Stimulated activated effector memory CD8-positive, alpha-beta T cell treated with anti-CD3 and anti-CD28 coated beads, Interleukin-12 subunit alpha, Interleukin-12 subunit beta, amount 100 ng/mL, for 72 hours (primary cell): ENCODE measurements at regions not wholly inside any gene's neighbourhood (a gene's known extent, or its start where the extent isn't known, plus 50 kb on each side); places are given as distances from the start of the nearest gene placed in this dataset.

ENCODE experiments used
- ATAC-seq: fragments of 150-1000 bp; cut with Tn5 transposase; 2 replicates; pipeline ENCODE4 v1.10.0; 2021
- DNase-seq, 2 donors: peaks; one replicate each; pipeline ENCODE4 v3.0.0; 2021 to 2022; ENCODE audit warnings: low spot score in 2 of 2
- H3K27ac Mint-ChIP-seq: one replicate; pipeline ENCODE4 v1.8.0; 2022; ENCODE audit warnings: mild to moderate bottlenecking, mixed read lengths
- H3K36me3 Mint-ChIP-seq: one replicate; pipeline ENCODE4 v1.8.0; 2022; ENCODE audit warnings: mild to moderate bottlenecking, mixed read lengths
- H3K4me1 Mint-ChIP-seq: one replicate; pipeline ENCODE4 v1.8.0; 2022; ENCODE audit warnings: mixed read lengths
- H3K4me3 Mint-ChIP-seq: one replicate; pipeline ENCODE4 v1.8.0; 2022; ENCODE audit warnings: mild to moderate bottlenecking, mixed read lengths
- H3K9me3 Mint-ChIP-seq: one replicate; pipeline ENCODE4 v1.8.0; 2022; ENCODE audit warnings: mixed read lengths

- no peaks in the 10 kb centered on the region for H3K4me1 Mint-ChIP-seq
- H3K27ac Mint-ChIP-seq: no peak overlapping the region
- H3K4me3 Mint-ChIP-seq: no peak overlapping the region
- H3K36me3 Mint-ChIP-seq: no peaks in the 10 kb centered on the region
- ATAC-seq: no peak
- H3K9me3 Mint-ChIP-seq: peaks cover 5% of the 10 kb centered on the region
- DNase-seq: no peak
Observed at GRCh38 chr3:1962396-1963088, 136.1 kb upstream of the CNTN4 start.

GRCh38 chr3:1963896-1964295 lies 134.8 kb upstream of the CNTN4 start:
- no peak overlapping the region for H3K27ac Mint-ChIP-seq
- H3K4me1 Mint-ChIP-seq: no peaks in the 10 kb centered on the region
- H3K36me3 Mint-ChIP-seq: no peaks in the 10 kb centered on the region
- DNase-seq (no peak), ATAC-seq (no peak)
- no peak overlapping the region for H3K4me3 Mint-ChIP-seq
- H3K9me3 Mint-ChIP-seq: peaks cover under 1% of the 10 kb centered on the region

- H3K9me3 Mint-ChIP-seq: no peaks in the 10 kb centered on the region
- H3K27ac Mint-ChIP-seq: no peak overlapping the region
- no peak for ATAC-seq
- no peaks in the 10 kb centered on the region for H3K4me1 Mint-ChIP-seq
- no peak overlapping the region for H3K4me3 Mint-ChIP-seq
- DNase-seq: no peak
- H3K36me3 Mint-ChIP-seq: no peaks in the 10 kb centered on the region
Observed at GRCh38 chr3:1967525-1967924, 131.1 kb upstream of the CNTN4 start.

GRCh38 chr3:1969281-1969680 lies 129.4 kb upstream of the CNTN4 start:
- peaks cover 7% of the 10 kb centered on the region for H3K9me3 Mint-ChIP-seq
- ATAC-seq (no peak), DNase-seq (no peak)
- H3K4me3 Mint-ChIP-seq: no peak overlapping the region
- no peak overlapping the region for H3K27ac Mint-ChIP-seq
- no peaks in the 10 kb centered on the region for H3K4me1 Mint-ChIP-seq
- H3K36me3 Mint-ChIP-seq: no peaks in the 10 kb centered on the region

- H3K36me3 Mint-ChIP-seq: no peaks in the 10 kb centered on the region
- H3K4me3 Mint-ChIP-seq: no peak overlapping the region
Observed at GRCh38 chr3:1971780-1972179, 126.9 kb upstream of the CNTN4 start.

GRCh38 chr3:1979961-1980615 lies 118.6 kb upstream of the CNTN4 start:
- no peak for ATAC-seq
- no peak for DNase-seq
- H3K4me3 Mint-ChIP-seq: no peak overlapping the region
- H3K27ac Mint-ChIP-seq: no peak overlapping the region
- H3K4me1 Mint-ChIP-seq: no peaks in the 10 kb centered on the region
- H3K9me3 Mint-ChIP-seq: peaks cover 31% of the 10 kb centered on the region
- no peaks in the 10 kb centered on the region for H3K36me3 Mint-ChIP-seq

More at GRCh38 chr3:1971780-1972179, 126.9 kb upstream of the CNTN4 start:
- Mint-ChIP-seq H3K27ac (no peak overlapping the region), H3K4me1 (no peaks in the 10 kb centered on the region), H3K9me3 (peaks cover 25% of the 10 kb centered on the region)
- DNase-seq: no peak
- ATAC-seq: no peak

GRCh38 chr3:1987980-1988379 lies 110.7 kb upstream of the CNTN4 start:
- Mint-ChIP-seq H3K36me3 (no peaks in the 10 kb centered on the region), H3K4me3 (no peak overlapping the region), H3K9me3 (peaks cover 7% of the 10 kb centered on the region), H3K4me1 (no peaks in the 10 kb centered on the region), H3K27ac (no peak overlapping the region)
- DNase-seq (no peak), ATAC-seq (no peak)

GRCh38 chr3:1998739-1999138 lies 99.9 kb upstream of the CNTN4 start:
- no peaks in the 10 kb centered on the region for H3K36me3 Mint-ChIP-seq
- no peak for ATAC-seq

GRCh38 chr3:2001306-2002108 lies 97.2 kb upstream of the CNTN4 start:
- no peak for ATAC-seq
- DNase-seq: no peak
- no peak overlapping the region for H3K4me3 Mint-ChIP-seq
- no peaks in the 10 kb centered on the region for H3K4me1 Mint-ChIP-seq
- H3K27ac Mint-ChIP-seq: no peak overlapping the region
- H3K36me3 Mint-ChIP-seq: no peaks in the 10 kb centered on the region
- H3K9me3 Mint-ChIP-seq: peaks cover 19% of the 10 kb centered on the region

More at GRCh38 chr3:1998739-1999138, 99.9 kb upstream of the CNTN4 start:
- Mint-ChIP-seq H3K4me1 (no peaks in the 10 kb centered on the region), H3K9me3 (peaks cover 16% of the 10 kb centered on the region), H3K27ac (no peak overlapping the region), H3K4me3 (no peak overlapping the region)
- DNase-seq: no peak

- Mint-ChIP-seq H3K9me3 (peaks cover 7% of the 10 kb centered on the region), H3K27ac (no peak overlapping the region), H3K4me1 (no peaks in the 10 kb centered on the region), H3K4me3 (no peak overlapping the region), H3K36me3 (no peaks in the 10 kb centered on the region)
- DNase-seq (no peak), ATAC-seq (no peak)
Observed at GRCh38 chr3:2023959-2024358, 74.7 kb upstream of the CNTN4 start.

GRCh38 chr3:2024713-2025112 lies 74.0 kb upstream of the CNTN4 start:
- Mint-ChIP-seq H3K27ac (no peak overlapping the region), H3K36me3 (no peaks in the 10 kb centered on the region), H3K9me3 (peaks cover 9% of the 10 kb centered on the region), H3K4me3 (no peak overlapping the region), H3K4me1 (no peaks in the 10 kb centered on the region)
- ATAC-seq: no peak
- no peak for DNase-seq

- H3K9me3 Mint-ChIP-seq: peaks cover 16% of the 10 kb centered on the region
- H3K4me1 Mint-ChIP-seq: no peaks in the 10 kb centered on the region
- no peak overlapping the region for H3K27ac Mint-ChIP-seq
- no peak for DNase-seq
- no peaks in the 10 kb centered on the region for H3K36me3 Mint-ChIP-seq
- ATAC-seq: no peak
- no peak overlapping the region for H3K4me3 Mint-ChIP-seq
Observed at GRCh38 chr3:2029559-2029958, 69.1 kb upstream of the CNTN4 start.

GRCh38 chr3:2036076-2036475 lies 62.6 kb upstream of the CNTN4 start:
- Mint-ChIP-seq H3K9me3 (peaks cover 10% of the 10 kb centered on the region), H3K4me3 (no peak overlapping the region), H3K36me3 (no peaks in the 10 kb centered on the region), H3K27ac (no peak overlapping the region), H3K4me1 (no peaks in the 10 kb centered on the region)
- peak; percentile 32 for ATAC-seq
- DNase-seq: no peak

GRCh38 chr3:2041931-2042330 lies 56.7 kb upstream of the CNTN4 start:
- no peaks in the 10 kb centered on the region for H3K36me3 Mint-ChIP-seq
- H3K9me3 Mint-ChIP-seq: peaks cover 7% of the 10 kb centered on the region
- no peak overlapping the region for H3K4me3 Mint-ChIP-seq
- H3K4me1 Mint-ChIP-seq: no peaks in the 10 kb centered on the region
- H3K27ac Mint-ChIP-seq: no peak overlapping the region
- DNase-seq: no peak
- ATAC-seq: no peak
